SW480 (cell line): ENCODE measurements at regions not wholly inside any gene's neighbourhood (a gene's known extent, or its start where the extent isn't known, plus 50 kb on each side); places are given as distances from the start of the nearest gene placed in this dataset.
"Not testable (repeated sequence)": the region's sequence is repeated elsewhere in the genome, so short reads cannot be mapped to it uniquely, and the experiment has no call there.

ENCODE experiments used
- DNase-seq: peaks from one replicate; pipeline ENCODE4 v3.0.0-alpha.2; 2016; ENCODE audit warnings: low spot score

DNA sequence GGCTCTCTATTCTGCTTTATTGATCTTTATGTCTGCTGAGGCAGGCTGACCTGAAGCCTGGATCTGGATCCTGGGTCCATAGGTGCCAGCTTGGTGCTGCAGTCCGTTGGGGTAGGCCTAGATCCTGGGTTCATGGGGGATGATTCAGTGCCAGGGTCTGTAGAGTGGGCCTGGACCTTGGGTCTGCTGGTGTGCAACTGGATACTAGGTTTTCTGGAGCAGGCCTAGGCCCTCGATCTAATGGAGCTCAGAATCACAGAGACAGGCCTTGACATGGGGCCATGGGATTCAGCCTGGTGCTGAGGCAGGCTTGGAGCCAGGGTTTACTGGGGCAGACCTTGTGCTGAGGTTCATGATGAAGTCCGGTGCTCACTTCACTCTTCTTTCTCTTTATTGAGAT lies 358.6 kb downstream of the TEX13C start:
- DNase-seq = no peak

DNA sequence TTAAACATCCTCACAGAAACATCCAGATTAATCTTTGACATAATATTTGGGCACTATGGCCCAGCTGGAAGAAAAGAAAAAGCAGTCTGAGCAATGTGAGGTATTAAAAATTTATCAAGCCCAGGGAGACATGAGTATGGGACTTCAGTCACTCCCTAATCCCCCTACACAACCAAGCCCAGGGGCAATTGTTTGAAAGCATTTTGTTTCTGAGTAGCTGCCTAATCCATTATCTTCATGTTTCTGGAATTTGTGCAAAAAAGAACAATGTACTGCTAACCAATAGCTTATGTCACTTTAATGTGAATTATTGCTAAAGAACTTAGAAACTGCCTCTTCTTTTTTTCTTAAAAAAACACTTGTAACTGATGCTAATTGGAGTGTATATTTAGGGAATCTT lies 360.7 kb downstream of the TEX13C start:
- DNase-seq = no peak

DNA sequence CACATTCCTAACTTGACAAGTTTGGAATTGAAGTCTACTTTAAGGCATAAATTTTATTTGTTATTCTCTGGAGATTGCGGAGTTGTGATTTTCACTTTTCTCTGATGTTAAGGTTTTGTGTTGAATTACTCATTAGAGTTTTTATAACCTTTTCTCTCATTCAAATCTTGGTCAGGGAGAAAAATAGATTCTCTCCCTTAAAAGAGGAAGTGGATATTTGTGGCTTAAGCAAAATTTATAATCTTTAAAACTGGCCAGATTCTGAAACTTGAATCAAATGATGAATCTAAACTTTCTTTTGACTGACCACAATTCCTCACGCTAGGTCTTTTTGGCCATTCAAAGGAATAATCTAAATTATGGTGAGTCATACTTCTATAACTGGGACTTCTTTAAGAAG lies 361.4 kb downstream of the TEX13C start:
- DNase-seq = no peak

- no peak for DNase-seq
Observed at GRCh38 chrX:125681507-125681906, 361.8 kb downstream of the TEX13C start.

GRCh38 chrX:125690522-125690921 lies 370.9 kb downstream of the TEX13C start:
- not testable (repeated sequence) for DNase-seq

DNA sequence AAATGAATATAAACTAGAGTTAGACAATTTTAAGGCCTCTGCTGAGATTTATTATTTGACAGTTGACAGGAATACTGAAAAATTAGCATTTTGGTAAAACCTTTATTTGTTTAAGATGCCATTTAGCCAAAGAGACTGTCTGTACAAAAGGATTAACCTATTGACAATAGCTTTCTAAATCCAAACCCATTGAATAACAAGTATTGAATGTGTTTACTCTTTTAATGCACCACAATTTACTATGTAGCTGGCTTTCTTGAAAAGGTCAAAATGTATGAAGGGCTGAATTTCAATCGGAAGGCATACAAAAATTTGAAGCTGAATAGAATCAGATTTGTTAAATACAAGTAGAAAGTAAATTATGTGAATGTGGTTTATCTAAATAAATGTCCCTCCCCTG lies 374.5 kb downstream of the TEX13C start:
- DNase-seq = no peak

DNA sequence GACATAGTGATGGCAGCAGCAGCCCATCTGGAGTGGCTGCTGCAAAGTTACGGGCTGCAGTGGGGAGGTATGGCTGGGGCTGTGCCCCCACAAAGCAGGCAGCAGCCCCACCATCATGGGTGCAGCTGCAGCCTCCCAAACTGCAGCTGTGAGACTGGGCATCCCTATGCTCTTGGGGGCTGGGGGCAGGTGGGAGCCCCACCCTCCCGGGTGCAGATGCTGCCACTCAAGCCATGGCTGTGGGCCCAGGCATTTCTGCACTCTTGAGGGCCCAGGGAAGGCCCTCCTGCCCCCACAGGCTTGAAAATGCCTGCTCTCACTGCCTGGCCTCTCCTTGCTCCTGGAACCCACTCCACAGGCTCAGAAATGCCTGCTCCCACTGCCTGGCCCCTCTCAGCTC lies 389.4 kb downstream of the TEX13C start:
- no peak for DNase-seq

DNA sequence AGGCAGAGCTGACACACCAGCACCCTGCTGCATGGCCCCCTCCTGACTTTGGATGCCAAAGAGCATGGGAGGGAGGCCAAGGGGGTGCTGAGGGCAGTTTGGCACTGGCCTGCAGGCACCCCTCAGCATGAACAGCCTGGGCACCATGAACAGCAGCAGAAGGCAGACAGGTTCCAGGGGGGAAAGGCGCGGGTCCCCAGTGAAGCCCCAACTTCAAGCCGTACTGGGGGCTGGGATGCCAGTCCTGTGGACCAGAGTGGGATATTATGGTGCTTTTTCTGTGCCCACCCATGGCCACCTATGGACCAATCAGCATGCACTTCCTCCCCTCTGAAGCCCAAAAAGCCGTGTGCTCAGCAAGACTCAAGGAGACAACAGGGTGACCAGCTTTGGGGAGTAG lies 389.9 kb downstream of the TEX13C start:
- no peak for DNase-seq

DNA sequence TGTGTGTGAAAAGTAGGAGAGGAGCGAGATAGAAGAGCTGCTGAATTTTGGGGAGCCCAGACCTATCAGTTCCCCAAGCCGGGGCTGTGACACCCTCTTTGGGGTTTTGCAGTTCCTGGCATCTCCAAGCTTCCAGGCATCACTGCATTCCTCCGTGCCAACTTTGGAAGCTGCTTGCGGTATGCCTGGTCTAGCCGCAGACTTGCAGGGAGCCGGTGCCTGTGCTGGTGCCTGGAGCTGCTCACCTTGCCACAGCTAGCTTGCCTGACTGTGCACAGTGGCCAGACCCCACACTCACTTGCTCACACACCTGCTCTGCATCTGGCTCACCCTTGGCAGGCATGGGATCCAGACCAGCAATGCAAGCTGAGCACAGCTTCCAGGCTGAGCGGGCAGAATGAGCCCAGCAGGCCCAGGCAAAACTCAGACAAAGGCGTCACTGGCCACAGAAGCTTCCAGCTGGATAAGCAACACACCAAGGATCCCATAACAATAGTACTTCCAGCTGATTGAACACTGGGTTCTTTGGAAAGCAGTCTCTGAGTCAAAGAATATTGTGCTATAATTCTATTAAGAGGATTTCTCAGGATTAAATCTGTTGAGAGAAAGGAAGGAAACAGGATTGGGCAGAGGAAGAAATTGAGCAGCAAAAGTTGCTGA lies 390.9 kb downstream of the TEX13C start:
- no peak for DNase-seq

- no peak for DNase-seq
Observed at GRCh38 chrX:125711103-125711502, 391.4 kb downstream of the TEX13C start.

- no peak for DNase-seq
Observed at GRCh38 chrX:125713633-125714032, 394.0 kb downstream of the TEX13C start.

DNA sequence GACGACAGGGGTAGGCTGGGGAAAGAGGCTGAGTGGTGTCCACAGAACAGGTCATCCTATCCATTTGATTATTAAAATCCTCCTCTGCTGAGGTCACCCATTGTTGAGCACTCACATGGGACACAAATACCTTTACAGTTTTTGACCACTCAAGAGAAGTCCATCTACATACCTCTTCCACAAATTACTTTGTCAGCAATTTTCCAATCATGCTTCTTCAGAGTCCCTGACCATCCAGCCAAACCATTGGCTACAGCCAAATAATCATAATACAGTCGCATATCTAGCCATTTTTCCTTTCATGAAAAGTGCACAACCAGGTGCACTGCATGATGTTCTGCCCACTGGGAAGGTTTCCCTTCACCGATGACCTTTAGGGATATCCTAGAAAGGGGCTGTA lies 407.4 kb downstream of the TEX13C start:
- DNase-seq = no peak

DNA sequence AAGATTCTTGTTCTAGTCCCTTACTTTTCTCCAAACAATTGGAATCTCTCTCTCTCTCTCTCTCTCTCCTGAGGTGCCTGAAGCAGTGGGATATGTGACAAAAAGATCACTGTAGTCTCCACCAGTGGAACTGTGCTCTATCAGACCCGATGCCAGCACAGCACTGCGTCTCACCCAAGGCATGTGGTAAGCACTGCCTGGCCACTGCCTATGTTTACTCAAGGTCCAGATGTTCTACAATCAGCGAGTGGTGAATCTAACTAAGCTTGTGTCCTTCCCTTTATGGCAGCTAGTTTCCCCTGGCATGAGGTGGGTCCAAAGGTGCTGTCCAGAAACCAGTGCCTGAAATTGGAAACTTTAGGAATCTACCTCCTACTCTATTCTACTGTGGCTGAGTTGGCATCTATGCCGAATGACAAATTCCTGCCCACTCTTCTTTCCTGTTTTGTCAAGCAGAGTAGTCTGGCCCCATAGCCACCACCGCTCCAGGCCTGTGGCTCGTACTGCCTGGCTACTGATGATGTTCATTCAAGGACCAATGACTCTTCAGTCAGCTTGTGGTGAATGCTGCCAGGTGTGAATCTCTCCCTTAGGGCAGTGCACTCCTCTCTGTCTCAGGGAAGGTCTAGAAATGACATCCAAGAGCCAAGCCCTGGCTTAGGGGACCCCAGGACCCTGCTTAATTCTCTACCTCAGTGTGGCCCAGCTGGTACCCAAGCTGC lies 416.5 kb downstream of the TEX13C start:
- DNase-seq = no peak

- no peak for DNase-seq
Observed at GRCh38 chrX:125742811-125743210, 423.1 kb downstream of the TEX13C start.

DNA sequence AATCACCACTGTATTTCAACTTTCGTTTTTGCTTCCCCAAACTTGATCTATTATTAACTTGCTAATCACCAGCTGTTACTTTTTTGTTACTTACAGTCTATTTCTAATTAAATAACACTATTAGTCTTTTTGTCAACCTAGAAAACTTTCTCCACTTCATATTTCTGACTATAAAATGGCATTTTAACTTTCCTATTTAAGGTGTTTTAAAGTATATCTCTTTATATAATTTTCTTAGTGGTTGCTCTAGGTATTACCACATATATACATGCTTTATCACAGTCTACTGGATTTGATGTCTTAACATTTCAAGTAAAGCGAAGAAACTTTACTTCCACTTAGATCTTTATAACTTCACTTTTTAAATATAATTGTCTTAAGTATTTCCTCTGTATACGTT lies 421.2 kb downstream of the DCAF12L2 start:
- no peak for DNase-seq

GRCh38 chrX:125757794-125758564 lies 408.1 kb downstream of the DCAF12L2 start:
- no peak for DNase-seq

DNA sequence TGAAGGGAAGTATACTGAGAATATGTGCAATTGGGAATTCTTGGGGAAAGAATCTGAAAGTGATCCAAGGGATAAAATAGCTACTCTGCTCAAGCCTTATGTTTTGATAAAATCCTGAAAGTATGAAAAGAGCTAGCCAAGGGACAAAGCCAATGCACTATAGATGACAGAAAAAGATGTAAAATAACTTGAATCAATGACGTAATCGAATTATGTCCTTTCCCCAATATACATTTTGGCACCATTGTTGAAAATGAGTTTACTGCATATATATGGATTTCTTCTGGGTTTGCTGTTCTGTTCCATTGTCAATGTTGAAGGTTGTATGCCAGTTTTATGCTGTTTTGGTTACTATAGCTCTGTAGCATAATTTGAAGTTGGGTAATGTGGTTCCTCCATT lies 407.3 kb downstream of the DCAF12L2 start:
- DNase-seq = no peak

- DNase-seq = no peak
Observed at GRCh38 chrX:125762954-125763353, 403.1 kb downstream of the DCAF12L2 start.

- no peak for DNase-seq
Observed at GRCh38 chrX:125765347-125765746, 400.7 kb downstream of the DCAF12L2 start.

- no peak for DNase-seq
Observed at GRCh38 chrX:125769628-125770027, 396.5 kb downstream of the DCAF12L2 start.

GRCh38 chrX:125778261-125778660 lies 387.8 kb downstream of the DCAF12L2 start:
- DNase-seq = no peak

GRCh38 chrX:125782184-125782583 lies 383.9 kb downstream of the DCAF12L2 start:
- DNase-seq = no peak

DNA sequence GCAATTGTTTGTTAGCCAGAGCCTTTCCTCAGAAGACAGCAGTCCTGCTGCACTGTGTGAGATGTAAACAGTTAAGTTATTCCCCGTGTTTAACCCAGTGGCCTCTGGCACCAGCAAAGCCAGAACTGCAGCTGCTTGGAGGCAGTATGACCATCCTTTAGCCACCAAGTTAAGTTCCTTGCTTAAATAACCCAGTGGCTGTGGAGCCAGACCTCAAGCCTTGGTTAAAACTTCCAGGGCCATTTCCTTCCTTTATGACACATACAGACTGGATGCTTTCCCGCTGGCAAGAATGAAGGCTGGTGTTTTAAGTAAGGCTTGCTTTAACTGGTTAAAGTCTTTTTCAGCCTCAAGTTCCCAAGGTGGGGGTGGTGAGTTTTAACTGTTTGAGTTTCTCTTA lies 379.8 kb downstream of the DCAF12L2 start:
- DNase-seq = no peak
